Stomach smooth muscle (tissue), 2 donors: ENCODE measurements at regions not wholly inside any gene's neighbourhood (a gene's known extent, or its start where the extent isn't known, plus 50 kb on each side); places are given as distances from the start of the nearest gene placed in this dataset.

ENCODE experiments used
- H3K27ac ChIP-seq: one replicate; pipeline ENCODE4 v1.7.0; 2013; ENCODE audit warnings: mild to moderate bottlenecking, low read length, inconsistent platforms
- H3K27me3 ChIP-seq, 2 donors: one replicate each; pipeline ENCODE4 v1.7.0; 2013; ENCODE audit warnings: low read length in 2 of 2; ENCODE audit not compliant: insufficient read depth in 2 of 2, control insufficient read depth in 1 of 2
- H3K36me3 ChIP-seq, 2 donors: one replicate each; pipeline ENCODE4 v1.7.0; 2013; ENCODE audit warnings: low read length in 2 of 2; ENCODE audit not compliant: control insufficient read depth in 2 of 2, insufficient read depth in 2 of 2
- H3K4me1 ChIP-seq: one replicate; pipeline ENCODE4 v1.7.0; 2013; ENCODE audit warnings: low read length; ENCODE audit not compliant: control insufficient read depth, insufficient read depth
- H3K4me3 ChIP-seq, 2 donors: one replicate each; pipeline ENCODE4 v1.7.0; 2013; ENCODE audit warnings: low read length in 2 of 2
- H3K9ac ChIP-seq, 2 donors: one replicate each; pipeline ENCODE4 v1.7.0; 2013; ENCODE audit warnings: low read length in 2 of 2, mild to moderate bottlenecking in 1 of 2
- H3K9me3 ChIP-seq, 2 donors: one replicate each; pipeline ENCODE4 v1.7.0; 2013; ENCODE audit warnings: low read length in 2 of 2; ENCODE audit not compliant: control insufficient read depth in 2 of 2
- donor health status: healthy.
- donor health status: Pancreatic carcinoma.

- H3K4me1 ChIP-seq = no peaks in the 10 kb centered on the region
- H3K9ac ChIP-seq = no peak overlapping the region
- H3K4me3 ChIP-seq = no peak overlapping the region
- no peaks in the 10 kb centered on the region for H3K36me3 ChIP-seq
- no peak overlapping the region for H3K27ac ChIP-seq
- H3K9me3 ChIP-seq = no peaks in the 10 kb centered on the region
- H3K27me3 ChIP-seq = peaks cover 2 to 3% of the 10 kb centered on the region in 2 donors
Observed at GRCh38 chr13:23947893-23948292, 50.6 kb upstream of the C1QTNF9B start.

- Histone ChIP-seq H3K4me3 (no peak overlapping the region), H3K36me3 (no peaks in the 10 kb centered on the region), H3K9ac (no peak overlapping the region), H3K9me3 (no peaks in the 10 kb centered on the region), H3K4me1 (no peaks in the 10 kb centered on the region), H3K27me3 (peaks cover 3 to 4% of the 10 kb centered on the region in 2 donors), H3K27ac (no peak overlapping the region)
Observed at GRCh38 chr13:23949200-23949599, 51.9 kb upstream of the C1QTNF9B start.

GRCh38 chr13:23949736-23950135, 52.4 kb upstream of the C1QTNF9B start:
- H3K4me3 ChIP-seq = no peak overlapping the region
- peaks cover 3 to 4% of the 10 kb centered on the region in 2 donors for H3K27me3 ChIP-seq

GRCh38 chr13:23950736-23951510, 53.6 kb upstream of the C1QTNF9B start:
- Histone ChIP-seq H3K4me3 (no peak overlapping the region), H3K27me3 (peaks cover 3 to 4% of the 10 kb centered on the region in 2 donors), H3K9ac (no peak overlapping the region), H3K9me3 (no peaks in the 10 kb centered on the region), H3K27ac (no peak overlapping the region), H3K36me3 (no peaks in the 10 kb centered on the region), H3K4me1 (no peaks in the 10 kb centered on the region)

More at GRCh38 chr13:23949736-23950135, 52.4 kb upstream of the C1QTNF9B start:
- Histone ChIP-seq H3K27ac (no peak overlapping the region), H3K9ac (no peak overlapping the region), H3K36me3 (no peaks in the 10 kb centered on the region), H3K4me1 (no peaks in the 10 kb centered on the region), H3K9me3 (no peaks in the 10 kb centered on the region)

- Histone ChIP-seq H3K9ac (no peak overlapping the region), H3K4me3 (no peak overlapping the region), H3K27ac (no peak overlapping the region), H3K4me1 (no peaks in the 10 kb centered on the region), H3K36me3 (no peaks in the 10 kb centered on the region), H3K9me3 (no peaks in the 10 kb centered on the region), H3K27me3 (peaks cover 0 to 4% of the 10 kb centered on the region in 2 donors)
Observed at GRCh38 chr13:23952796-23953195, 55.5 kb upstream of the C1QTNF9B start.

GRCh38 chr13:23953860-23954512, 56.7 kb upstream of the C1QTNF9B start:
- Histone ChIP-seq H3K4me3 (no peak overlapping the region), H3K9ac (no peak overlapping the region), H3K27me3 (peaks cover 0 to 4% of the 10 kb centered on the region in 2 donors), H3K36me3 (no peaks in the 10 kb centered on the region), H3K9me3 (no peaks in the 10 kb centered on the region), H3K27ac (no peak overlapping the region), H3K4me1 (no peaks in the 10 kb centered on the region)

- Histone ChIP-seq H3K36me3 (no peaks in the 10 kb centered on the region), H3K27ac (no peak overlapping the region), H3K4me3 (no peak overlapping the region), H3K9ac (no peak overlapping the region), H3K4me1 (no peaks in the 10 kb centered on the region), H3K9me3 (no peaks in the 10 kb centered on the region), H3K27me3 (peaks cover 0 to 4% of the 10 kb centered on the region in 2 donors)
Observed at GRCh38 chr13:23955064-23955463, 57.8 kb upstream of the C1QTNF9B start.

GRCh38 chr13:23956106-23956505, 58.8 kb upstream of the C1QTNF9B start:
- H3K36me3 ChIP-seq = no peaks in the 10 kb centered on the region
- H3K4me1 ChIP-seq = no peaks in the 10 kb centered on the region
- no peak overlapping the region for H3K4me3 ChIP-seq
- no peaks in the 10 kb centered on the region for H3K9me3 ChIP-seq
- peaks cover 0 to 2% of the 10 kb centered on the region in 2 donors for H3K27me3 ChIP-seq
- no peak overlapping the region for H3K9ac ChIP-seq
- no peak overlapping the region for H3K27ac ChIP-seq

GRCh38 chr13:23957981-23958380, 60.7 kb upstream of the C1QTNF9B start:
- H3K4me3 ChIP-seq = no peak overlapping the region
- no peaks in the 10 kb centered on the region for H3K9me3 ChIP-seq
- H3K36me3 ChIP-seq = no peaks in the 10 kb centered on the region
- H3K27ac ChIP-seq = no peak overlapping the region
- peaks cover 0 to 2% of the 10 kb centered on the region in 2 donors for H3K27me3 ChIP-seq
- no peaks in the 10 kb centered on the region for H3K4me1 ChIP-seq
- no peak overlapping the region for H3K9ac ChIP-seq

- no peaks in the 10 kb centered on the region for H3K4me1 ChIP-seq
- no peaks in the 10 kb centered on the region for H3K9me3 ChIP-seq
- no peaks in the 10 kb centered on the region for H3K27me3 ChIP-seq
- no peak overlapping the region for H3K9ac ChIP-seq
- no peaks in the 10 kb centered on the region for H3K36me3 ChIP-seq
- no peak overlapping the region for H3K4me3 ChIP-seq
- H3K27ac ChIP-seq = no peak overlapping the region
Observed at GRCh38 chr13:23959231-23959862, 62.0 kb upstream of the C1QTNF9B start.
